ENCODE measurements at regions not wholly inside any gene's neighbourhood (a gene's known extent, or its start where the extent isn't known, plus 50 kb on each side); places are given as distances from the start of the nearest gene placed in this dataset.

DNA sequence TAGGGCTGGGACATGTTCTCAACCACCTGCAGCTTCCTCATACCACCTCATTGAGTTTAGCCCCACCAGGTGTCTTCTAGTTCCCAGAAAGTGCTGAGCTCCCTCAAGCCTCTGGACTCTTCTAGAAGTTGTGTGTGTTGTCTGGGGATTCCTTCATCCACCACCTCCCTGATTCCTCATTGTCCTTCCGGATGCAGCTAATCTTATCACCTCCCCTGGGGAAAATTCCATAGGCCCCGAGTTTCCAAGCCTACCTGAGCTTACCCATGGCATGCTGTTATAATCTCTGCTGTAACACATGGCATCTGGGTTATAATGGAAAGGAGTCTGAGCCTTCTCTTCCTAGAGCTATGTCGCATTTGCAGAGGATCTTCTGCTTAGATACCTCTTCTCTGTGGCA lies 243.5 kb upstream of the SDK2 start:
- TF ChIP-seq, protein P1, sequence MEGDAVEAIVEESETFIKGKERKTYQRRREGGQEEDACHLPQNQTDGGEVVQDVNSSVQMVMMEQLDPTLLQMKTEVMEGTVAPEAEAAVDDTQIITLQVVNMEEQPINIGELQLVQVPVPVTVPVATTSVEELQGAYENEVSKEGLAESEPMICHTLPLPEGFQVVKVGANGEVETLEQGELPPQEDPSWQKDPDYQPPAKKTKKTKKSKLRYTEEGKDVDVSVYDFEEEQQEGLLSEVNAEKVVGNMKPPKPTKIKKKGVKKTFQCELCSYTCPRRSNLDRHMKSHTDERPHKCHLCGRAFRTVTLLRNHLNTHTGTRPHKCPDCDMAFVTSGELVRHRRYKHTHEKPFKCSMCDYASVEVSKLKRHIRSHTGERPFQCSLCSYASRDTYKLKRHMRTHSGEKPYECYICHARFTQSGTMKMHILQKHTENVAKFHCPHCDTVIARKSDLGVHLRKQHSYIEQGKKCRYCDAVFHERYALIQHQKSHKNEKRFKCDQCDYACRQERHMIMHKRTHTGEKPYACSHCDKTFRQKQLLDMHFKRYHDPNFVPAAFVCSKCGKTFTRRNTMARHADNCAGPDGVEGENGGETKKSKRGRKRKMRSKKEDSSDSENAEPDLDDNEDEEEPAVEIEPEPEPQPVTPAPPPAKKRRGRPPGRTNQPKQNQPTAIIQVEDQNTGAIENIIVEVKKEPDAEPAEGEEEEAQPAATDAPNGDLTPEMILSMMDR (conservative IDR thresholded peaks at IDR 0.05): no peak
- no peak overlapping the region for H3K27ac ChIP-seq

DNA sequence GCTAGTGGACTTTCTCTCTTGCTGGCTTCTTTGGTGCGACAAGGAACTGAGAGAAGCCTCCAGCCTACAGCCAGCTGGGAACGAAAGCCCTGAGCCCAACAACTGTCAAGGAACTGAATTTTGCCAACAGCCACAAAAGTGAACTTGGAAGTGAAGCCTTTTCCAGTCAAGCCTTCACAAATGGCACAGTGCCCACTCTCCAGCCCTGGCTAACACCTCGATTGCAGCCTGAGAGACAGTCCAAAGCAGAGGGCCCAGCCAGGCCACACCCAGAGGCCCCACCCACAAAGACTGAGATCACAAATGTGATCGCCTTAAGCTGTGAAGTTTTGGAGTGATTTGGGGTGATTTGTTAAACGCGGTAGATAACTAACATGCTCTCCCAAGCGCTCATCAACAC lies 244.6 kb upstream of the SDK2 start:
- H3K27ac ChIP-seq: no peak overlapping the region
- TF ChIP-seq, protein P1 (conservative IDR thresholded peaks at IDR 0.05): no peak

DNA sequence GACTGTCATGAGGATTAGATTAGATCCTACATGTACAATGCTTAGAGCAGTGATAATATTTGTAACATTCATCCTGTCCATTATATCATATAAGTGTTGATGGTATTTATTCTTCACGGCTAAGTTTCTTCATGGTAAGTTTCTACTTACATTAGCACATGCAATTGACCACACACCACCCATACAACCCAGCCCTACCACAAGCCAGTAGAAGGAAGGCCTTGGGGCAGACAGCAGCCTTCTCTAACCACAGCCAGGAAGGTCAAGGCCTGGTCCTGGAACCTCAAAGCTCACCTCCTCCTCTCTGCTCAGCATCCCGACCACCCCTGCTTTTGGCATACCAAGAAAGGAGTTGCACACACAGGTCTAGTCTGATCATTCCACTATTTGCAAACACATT lies 245.2 kb upstream of the SDK2 start:
- TF ChIP-seq, protein P1 (conservative IDR thresholded peaks at IDR 0.05): no peak
- no peak overlapping the region for H3K27ac ChIP-seq

DNA sequence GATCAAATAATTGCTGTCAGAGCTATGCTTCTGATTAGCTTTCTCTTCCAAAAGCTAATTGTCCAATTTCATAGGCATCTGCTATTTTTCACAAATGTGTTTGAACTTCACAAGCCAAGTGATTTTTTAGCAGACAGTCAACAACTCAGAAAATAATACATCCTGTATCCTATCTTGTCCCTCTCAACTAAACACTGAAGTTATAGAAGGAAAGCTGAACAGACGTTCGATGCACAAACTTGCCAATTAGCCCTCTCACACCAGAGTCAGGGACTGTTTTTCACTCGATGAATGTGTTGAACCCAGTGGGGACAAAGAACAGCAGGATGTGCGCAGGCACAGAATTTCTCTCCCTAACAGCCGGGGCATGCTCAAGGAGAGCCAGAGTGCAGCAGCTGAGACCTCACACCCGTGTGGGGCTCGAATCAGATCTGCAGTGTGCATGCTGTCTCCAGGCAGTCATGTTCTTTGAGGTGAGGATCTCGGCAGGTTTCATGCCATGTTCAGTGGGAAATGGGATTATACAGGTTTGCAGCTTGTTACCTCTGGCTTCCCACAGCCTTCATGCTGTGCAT lies 246.7 kb upstream of the SDK2 start:
- no peak overlapping the region for H3K27ac ChIP-seq
- TF ChIP-seq, protein P1 (conservative IDR thresholded peaks at IDR 0.05): no peak

DNA sequence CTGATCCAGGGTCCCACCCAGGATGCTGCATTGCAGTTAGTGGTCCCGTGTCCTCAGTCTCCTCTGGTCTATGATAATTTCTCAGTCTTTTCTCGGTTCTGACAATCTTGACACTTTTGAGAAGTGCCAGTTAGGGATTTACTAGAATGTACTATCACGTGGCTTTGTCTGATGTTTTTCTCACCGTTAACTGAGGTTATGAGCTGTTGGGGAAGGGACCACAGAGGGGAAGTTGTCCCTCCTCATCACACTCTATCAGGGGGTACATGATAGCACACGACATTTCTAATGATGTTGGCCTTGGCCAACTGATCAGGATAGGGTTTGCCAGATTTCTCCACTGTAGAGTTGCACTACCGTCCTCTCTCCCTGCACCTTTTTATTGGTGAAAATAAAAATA lies 250.9 kb upstream of the SDK2 start:
- no peak overlapping the region for H3K27ac ChIP-seq
- TF ChIP-seq, protein P1 (conservative IDR thresholded peaks at IDR 0.05): no peak

DNA sequence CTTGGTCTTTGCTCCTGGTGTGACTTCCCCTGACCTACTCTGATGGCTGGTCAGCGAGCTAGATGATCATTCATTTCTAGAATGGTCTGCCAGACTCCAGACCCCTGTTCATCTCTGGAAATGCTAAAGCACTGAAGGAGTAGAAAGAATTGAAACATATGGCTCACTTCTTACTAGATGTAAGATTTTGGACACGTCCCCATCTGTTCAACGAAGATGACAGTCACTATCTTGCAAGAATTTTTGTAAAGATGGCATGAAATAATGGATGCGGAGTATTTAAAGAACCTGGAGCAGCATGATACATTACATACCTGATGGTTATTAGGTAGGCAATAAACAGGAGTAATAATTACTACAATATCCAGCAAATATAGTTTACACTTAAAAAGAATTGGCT lies 252.7 kb upstream of the SDK2 start:
- no peak overlapping the region for H3K27ac ChIP-seq
- TF ChIP-seq, protein P1 (conservative IDR thresholded peaks at IDR 0.05): no peak

DNA sequence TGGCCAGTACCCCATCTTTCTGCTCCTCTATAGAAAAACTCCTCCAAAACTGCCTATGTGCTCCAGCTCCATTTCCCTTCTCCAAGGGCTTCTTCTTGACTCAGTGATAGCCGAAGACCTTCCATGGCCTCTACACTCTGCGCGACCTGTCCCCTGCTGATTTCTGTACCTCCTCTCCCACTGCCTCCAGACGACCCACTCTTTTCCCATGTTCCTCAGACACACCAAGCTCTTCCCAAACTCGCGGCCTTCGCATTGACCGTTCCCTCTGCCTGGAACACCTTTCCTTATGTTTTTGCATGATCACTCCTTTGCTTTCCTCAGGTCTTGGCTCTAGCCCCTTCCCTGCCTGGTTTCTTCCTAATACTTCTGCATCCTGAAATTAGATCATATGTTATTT lies 255.6 kb upstream of the SDK2 start:
- TF ChIP-seq, protein P1 (conservative IDR thresholded peaks at IDR 0.05): no peak
- H3K27ac ChIP-seq: no peak overlapping the region
